Sigmoid colon (tissue), 6 donors: ENCODE measurements at regions not wholly inside any gene's neighbourhood (a gene's known extent, or its start where the extent isn't known, plus 50 kb on each side); places are given as distances from the start of the nearest gene placed in this dataset.

Experiments used
- DNase-seq: peaks from one replicate; pipeline ENCODE4 v3.0.0-alpha.2; 2019
- H3K27ac ChIP-seq, 4 donors: fragments of 200-600 bp; sonication (generic); one replicate each; pipeline ENCODE4 v1.5.1; 2016 to 2019; ENCODE audit warnings: mild to moderate bottlenecking in 1 of 4
- H3K27me3 ChIP-seq, 3 donors: fragments of 200-600 bp; sonication (generic); one replicate each; pipeline ENCODE4 v1.5.1; 2019; ENCODE audit warnings: mild to moderate bottlenecking in 1 of 3
- H3K36me3 ChIP-seq, 4 donors: fragments of 200-600 bp; sonication (generic); one replicate each; pipeline ENCODE4 v1.5.1; 2016 to 2019
- H3K4me1 ChIP-seq, 4 donors: fragments of 200-600 bp; sonication (generic); one replicate each; pipeline ENCODE4 v1.5.1; 2017 to 2019
- H3K4me3 ChIP-seq, 4 donors: fragments of 200-600 bp; sonication (generic); one replicate each; pipeline ENCODE4 v1.5.1; 2017 to 2019; ENCODE audit warnings: mild to moderate bottlenecking in 2 of 4, moderate library complexity in 1 of 4
- H3K9me3 ChIP-seq, 4 donors: fragments of 200-600 bp in 3 of 4; sonication (generic) in 3 of 4; one replicate each; pipeline versions ENCODE4 v1.5.1 to v1.6.1; 2013 to 2019
- CTCF ChIP-seq, 4 experiments: fragments of 450-650 bp in 3 of 4; fragments of 200-600 bp in 1 of 4; IDR thresholded peaks; one replicate each; pipeline ENCODE4 v1.5.1; 2016 to 2019; ENCODE audit warnings: antibody characterized with exemption in 4 of 4, mild to moderate bottlenecking in 3 of 4, moderate library complexity in 2 of 4
- EP300 ChIP-seq, 4 donors: sonication (generic); formaldehyde crosslinking; IDR thresholded peaks; one replicate each; pipeline ENCODE4 v1.6.1; 2017; ENCODE audit warnings: antibody characterized with exemption in 4 of 4
- POLR2A ChIP-seq, 2 donors: fragments of 450-650 bp; IDR thresholded peaks; one replicate each; pipeline ENCODE4 v1.6.1; 2016; ENCODE audit warnings: antibody characterized with exemption in 2 of 2, mild to moderate bottlenecking in 2 of 2, moderate library complexity in 2 of 2
- POLR2AphosphoS5 ChIP-seq, 4 donors: sonication (generic); formaldehyde crosslinking; IDR thresholded peaks; one replicate each; pipeline ENCODE4 v1.6.1; 2017; ENCODE audit warnings: antibody characterized with exemption in 4 of 4
- WGBS, 2 donors: extraction: QIAGEN DNeasy Blood & Tissue Kit; methylation state at CpG; one replicate each; pipeline ENCODE4 v1.1.7; 2013; 5-methylcytosine and 5-hydroxymethylcytosine counted together
- intact Hi-C: fragments of 100-400 bp; cut with DNase I; formaldehyde crosslinking; loops from one replicate; pipeline ENCODE4 v1.15.1; 2023
- donor health status: healthy with polysubstance abuse.
- donor health status: healthy.

GRCh38 chr11:91810871-91811270 lies 413.7 kb upstream of the FAT3 start:
- intact Hi-C loops, result no loop called here
- H3K27ac ChIP-seq, result no peak overlapping the region
- DNase-seq, result no peak
- H3K36me3 ChIP-seq, result no peaks in the 10 kb centered on the region
- 88% methylated on average over 3 of the region's 3 CpGs for WGBS, 2 donors
- H3K4me3 ChIP-seq, result no peak overlapping the region
- H3K9me3 ChIP-seq, result no peaks in the 10 kb centered on the region
- TF ChIP-seq POLR2A (IDR thresholded peaks at IDR 0.05) (no peak), POLR2AphosphoS5 (IDR thresholded peaks at IDR 0.05) (no peak), EP300 (IDR thresholded peaks at IDR 0.05) (no peak), CTCF (IDR thresholded peaks at IDR 0.05) (no peak)
- H3K4me1 ChIP-seq, result no peaks in the 10 kb centered on the region
- H3K27me3 ChIP-seq, result no peaks in the 10 kb centered on the region

GRCh38 chr11:91805293-91805692 lies 419.3 kb upstream of the FAT3 start:
- Histone ChIP-seq H3K9me3 (no peaks in the 10 kb centered on the region), H3K27me3 (no peaks in the 10 kb centered on the region), H3K4me3 (no peak overlapping the region), H3K4me1 (no peaks in the 10 kb centered on the region), H3K36me3 (no peaks in the 10 kb centered on the region), H3K27ac (no peak overlapping the region)
- TF ChIP-seq CTCF (IDR thresholded peaks at IDR 0.05) (no peak), POLR2AphosphoS5 (IDR thresholded peaks at IDR 0.05) (no peak), POLR2A (IDR thresholded peaks at IDR 0.05) (no peak), EP300 (IDR thresholded peaks at IDR 0.05) (no peak)
- intact Hi-C loops, result no loop called here
- 89 to 95% methylated on average over 1 of the region's 1 CpG for WGBS, 2 donors
- DNase-seq, result no peak

DNA sequence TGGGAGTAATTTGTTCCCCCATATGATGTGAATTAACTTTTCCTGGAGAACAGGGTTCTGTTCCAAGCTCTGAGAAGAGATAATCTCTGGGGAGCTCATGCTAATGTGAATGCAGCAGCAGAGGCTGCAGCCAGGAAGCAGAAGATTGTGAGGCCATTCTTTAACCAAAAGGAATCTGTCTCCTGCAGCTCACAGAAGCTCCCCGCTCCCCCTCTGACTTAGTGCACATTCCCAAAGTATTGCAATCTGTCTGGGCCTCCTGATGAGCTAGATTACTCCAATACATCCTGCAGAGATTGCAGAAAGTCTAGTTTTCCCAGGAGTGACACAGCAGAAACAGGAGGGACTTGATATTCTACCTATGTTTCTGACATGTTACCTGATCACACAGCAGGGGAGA lies 420.6 kb upstream of the FAT3 start:
- intact Hi-C loops, result no loop called here
- DNase-seq, result no peak
- Histone ChIP-seq H3K4me3 (no peak overlapping the region), H3K27ac (no peak overlapping the region), H3K36me3 (no peaks in the 10 kb centered on the region), H3K27me3 (no peaks in the 10 kb centered on the region), H3K4me1 (no peaks in the 10 kb centered on the region), H3K9me3 (no peaks in the 10 kb centered on the region)
- no peak for TF ChIP-seq CTCF (IDR thresholded peaks at IDR 0.05)
- TF ChIP-seq POLR2A (IDR thresholded peaks at IDR 0.05), result no peak
- no peak for TF ChIP-seq POLR2AphosphoS5 (IDR thresholded peaks at IDR 0.05)
- 65 to 79% methylated on average over 1 of the region's 1 CpG for WGBS, 2 donors

GRCh38 chr11:91802475-91802874 lies 422.1 kb upstream of the FAT3 start:
- Histone ChIP-seq H3K36me3 (no peaks in the 10 kb centered on the region), H3K4me1 (no peaks in the 10 kb centered on the region), H3K27me3 (no peaks in the 10 kb centered on the region), H3K27ac (no peak overlapping the region), H3K4me3 (no peak overlapping the region), H3K9me3 (no peaks in the 10 kb centered on the region)
- intact Hi-C loops, result no loop called here
- WGBS, 2 donors, result 74 to 77% methylated on average over 6 of the region's 6 CpGs
- no peak for DNase-seq
- TF ChIP-seq POLR2A (IDR thresholded peaks at IDR 0.05), result no peak
- TF ChIP-seq CTCF (IDR thresholded peaks at IDR 0.05), result no peak
- TF ChIP-seq POLR2AphosphoS5 (IDR thresholded peaks at IDR 0.05), result no peak
- no peak for TF ChIP-seq EP300 (IDR thresholded peaks at IDR 0.05)

- H3K27ac ChIP-seq, result no peak overlapping the region
- intact Hi-C loops, result no loop called here
- 87 to 88% methylated on average over 9 of the region's 9 CpGs for WGBS, 2 donors
- H3K9me3 ChIP-seq, result no peaks in the 10 kb centered on the region
- no peaks in the 10 kb centered on the region for H3K36me3 ChIP-seq
- peaks cover 0 to 6% (median 1%) of the 10 kb centered on the region in 4 donors for H3K4me1 ChIP-seq
- no peaks in the 10 kb centered on the region for H3K27me3 ChIP-seq
- no peak for TF ChIP-seq EP300 (IDR thresholded peaks at IDR 0.05)
- TF ChIP-seq POLR2AphosphoS5 (IDR thresholded peaks at IDR 0.05), result no peak
- TF ChIP-seq CTCF (IDR thresholded peaks at IDR 0.05), result no peak
- DNase-seq, result no peak
- no peak overlapping the region for H3K4me3 ChIP-seq
These were observed 424.3 kb upstream of the FAT3 start for GRCh38 chr11:91800208-91800914.
